Left ventricle myocardium inferior (tissue), 1 donor: ENCODE measurements at regions not wholly inside any gene's neighbourhood (a gene's known extent, or its start where the extent isn't known, plus 50 kb on each side); places are given as distances from the start of the nearest gene placed in this dataset.

Experiments used
- DNase-seq: peaks from one replicate; pipeline ENCODE4 v3.0.0-alpha.2; 2020
- H3K27ac ChIP-seq: fragments of 200-600 bp; replicated peaks from 2 replicates; pipeline ENCODE4 v1.8.0; 2021
- H3K27me3 ChIP-seq: fragments of 200-600 bp; 2 replicates; pipeline ENCODE4 v1.8.0; 2021; ENCODE audit warnings: low read depth
- H3K36me3 ChIP-seq: fragments of 200-600 bp; 2 replicates; pipeline ENCODE4 v1.8.0; 2021
- H3K4me1 ChIP-seq: fragments of 200-600 bp; 2 replicates; pipeline ENCODE4 v1.8.0; 2021
- H3K4me3 ChIP-seq: fragments of 200-600 bp; 2 replicates; pipeline ENCODE4 v1.8.0; 2021; ENCODE audit warnings: mild to moderate bottlenecking, moderate library complexity
- H3K9me3 ChIP-seq: fragments of 200-600 bp; replicated peaks from 2 replicates; pipeline ENCODE4 v1.8.0; 2021
- CTCF ChIP-seq: fragments of 200-600 bp; IDR thresholded peaks from 2 replicates; pipeline ENCODE4 v1.8.0; 2021; ENCODE audit warnings: antibody characterized with exemption, mild to moderate bottlenecking, borderline replicate concordance
- intact Hi-C: fragments of 100-400 bp; cut with micrococcal nuclease; formaldehyde crosslinking; loops from one replicate; pipeline ENCODE4 v1.11.0; 2022
- donor health status: DM: no; HTN: yes; CAD: no; lungs with severe emphysema.

- no peak overlapping the region for H3K27ac ChIP-seq
- no peaks in the 10 kb centered on the region for H3K36me3 ChIP-seq
- H3K27me3 ChIP-seq, result no peaks in the 10 kb centered on the region
- no peaks in the 10 kb centered on the region for H3K9me3 ChIP-seq
- TF ChIP-seq CTCF, result no peak
- no peaks in the 10 kb centered on the region for H3K4me1 ChIP-seq
- H3K4me3 ChIP-seq, result no peak overlapping the region
- intact Hi-C loops, result no loop called here
- no peak for DNase-seq
Measured at GRCh38 chr12:62158013-62158412, 102.2 kb upstream of the USP15 start.

- no peaks in the 10 kb centered on the region for H3K27me3 ChIP-seq
- DNase-seq, result no peak
- no peak overlapping the region for H3K27ac ChIP-seq
- no peak overlapping the region for H3K4me3 ChIP-seq
- intact Hi-C loops, result no loop called here
- no peaks in the 10 kb centered on the region for H3K36me3 ChIP-seq
- no peaks in the 10 kb centered on the region for H3K4me1 ChIP-seq
- TF ChIP-seq CTCF, result no peak
- no peaks in the 10 kb centered on the region for H3K9me3 ChIP-seq
Measured at GRCh38 chr12:62158461-62159360, 101.5 kb upstream of the USP15 start.

GRCh38 chr12:62162214-62162613 is 98.0 kb upstream of the USP15 start:
- H3K27ac ChIP-seq, result no peak overlapping the region
- DNase-seq, result no peak
- intact Hi-C loops, result no loop called here
- no peaks in the 10 kb centered on the region for H3K4me1 ChIP-seq
- no peak overlapping the region for H3K4me3 ChIP-seq
- TF ChIP-seq CTCF, result no peak
- no peaks in the 10 kb centered on the region for H3K36me3 ChIP-seq
- no peaks in the 10 kb centered on the region for H3K9me3 ChIP-seq
- no peaks in the 10 kb centered on the region for H3K27me3 ChIP-seq

GRCh38 chr12:62163368-62163767 is 96.8 kb upstream of the USP15 start:
- Histone ChIP-seq H3K4me1 (no peaks in the 10 kb centered on the region), H3K4me3 (no peak overlapping the region), H3K27me3 (no peaks in the 10 kb centered on the region), H3K36me3 (no peaks in the 10 kb centered on the region), H3K9me3 (no peaks in the 10 kb centered on the region), H3K27ac (no peak overlapping the region)
- no peak for TF ChIP-seq CTCF
- DNase-seq, result no peak
- intact Hi-C loops, result no loop called here

GRCh38 chr12:62164036-62164435 is 96.2 kb upstream of the USP15 start:
- H3K9me3 ChIP-seq, result no peaks in the 10 kb centered on the region
- TF ChIP-seq CTCF, result no peak

More at GRCh38 chr12:62164036-62164435, 96.2 kb upstream of the USP15 start:
- intact Hi-C loops, result no loop called here
- Histone ChIP-seq H3K27ac (no peak overlapping the region), H3K27me3 (no peaks in the 10 kb centered on the region), H3K4me3 (no peak overlapping the region), H3K4me1 (no peaks in the 10 kb centered on the region), H3K36me3 (no peaks in the 10 kb centered on the region)
- no peak for DNase-seq
